Thoracic aorta (tissue), 2 donors: ENCODE measurements at regions not wholly inside any gene's neighbourhood (a gene's known extent, or its start where the extent isn't known, plus 50 kb on each side); places are given as distances from the start of the nearest gene placed in this dataset.

Experiments used
- ATAC-seq: fragments of 150-250 bp; one replicate; pipeline ENCODE4 v1.8.0; 2017; ENCODE audit warnings: low read depth; ENCODE audit not compliant: insufficient number of reproducible peaks, low FRiP score
- DNase-seq: peaks from one replicate; pipeline ENCODE4 v3.0.0-alpha.2; 2020; ENCODE audit warnings: low spot score
- H3K27ac ChIP-seq, 2 donors: fragments of 200-600 bp; sonication (generic); 1 replicate in 1 of 2; 2 replicates in 1 of 2; pipeline ENCODE4 v1.5.1; 2016; ENCODE audit warnings: mild to moderate bottlenecking in 2 of 2, moderate library complexity in 2 of 2
- H3K27me3 ChIP-seq: fragments of 200-600 bp; sonication (generic); replicated peaks from 2 replicates; pipeline ENCODE4 v1.6.0; 2016; ENCODE audit warnings: mild to moderate bottlenecking; ENCODE audit not compliant: insufficient read depth
- H3K36me3 ChIP-seq: fragments of 200-600 bp; sonication (generic); one replicate; pipeline ENCODE4 v1.5.1; 2016
- H3K4me1 ChIP-seq, 2 donors: fragments of 200-600 bp; sonication (generic); 1 replicate in 1 of 2; 2 replicates in 1 of 2; pipeline versions ENCODE4 v1.5.1 to v1.6.0; 2016; ENCODE audit warnings: low read depth in 2 of 2, mild to moderate bottlenecking in 1 of 2; ENCODE audit not compliant: control insufficient read depth in 1 of 2
- H3K4me3 ChIP-seq: fragments of 200-600 bp; sonication (generic); 2 replicates; pipeline ENCODE4 v1.5.1; 2016; ENCODE audit warnings: mild to moderate bottlenecking
- H3K9me3 ChIP-seq: fragments of 200-600 bp; sonication (generic); 2 replicates; pipeline ENCODE4 v1.5.1; 2016
- TF ChIP-seq, protein P1 (sequence below): fragments of 200-600 bp; sonication (generic); IDR thresholded peaks from one replicate; pipeline ENCODE4 v1.5.1; 2019; ENCODE audit warnings: antibody characterized with exemption

DNA sequence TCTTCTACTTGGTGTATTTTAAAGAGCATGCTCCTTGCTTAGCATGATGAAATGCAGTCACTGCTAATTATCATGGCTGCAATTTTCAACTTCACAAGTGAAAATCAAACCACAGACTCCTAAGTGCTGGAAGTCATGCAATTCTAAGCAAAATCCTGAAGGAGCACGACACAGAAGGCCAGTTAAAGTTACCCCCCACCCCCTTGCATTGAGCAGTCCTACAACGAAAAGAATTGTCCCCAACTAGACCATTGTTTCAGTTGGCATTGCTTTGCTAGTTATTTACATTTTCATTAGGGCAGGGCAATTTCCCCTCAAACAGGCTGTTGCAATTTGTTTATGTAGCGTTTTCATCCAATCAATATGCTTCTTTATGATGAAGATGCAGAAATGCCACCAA is 321.2 kb downstream of the PCDH7 start:
- TF ChIP-seq, protein P1, sequence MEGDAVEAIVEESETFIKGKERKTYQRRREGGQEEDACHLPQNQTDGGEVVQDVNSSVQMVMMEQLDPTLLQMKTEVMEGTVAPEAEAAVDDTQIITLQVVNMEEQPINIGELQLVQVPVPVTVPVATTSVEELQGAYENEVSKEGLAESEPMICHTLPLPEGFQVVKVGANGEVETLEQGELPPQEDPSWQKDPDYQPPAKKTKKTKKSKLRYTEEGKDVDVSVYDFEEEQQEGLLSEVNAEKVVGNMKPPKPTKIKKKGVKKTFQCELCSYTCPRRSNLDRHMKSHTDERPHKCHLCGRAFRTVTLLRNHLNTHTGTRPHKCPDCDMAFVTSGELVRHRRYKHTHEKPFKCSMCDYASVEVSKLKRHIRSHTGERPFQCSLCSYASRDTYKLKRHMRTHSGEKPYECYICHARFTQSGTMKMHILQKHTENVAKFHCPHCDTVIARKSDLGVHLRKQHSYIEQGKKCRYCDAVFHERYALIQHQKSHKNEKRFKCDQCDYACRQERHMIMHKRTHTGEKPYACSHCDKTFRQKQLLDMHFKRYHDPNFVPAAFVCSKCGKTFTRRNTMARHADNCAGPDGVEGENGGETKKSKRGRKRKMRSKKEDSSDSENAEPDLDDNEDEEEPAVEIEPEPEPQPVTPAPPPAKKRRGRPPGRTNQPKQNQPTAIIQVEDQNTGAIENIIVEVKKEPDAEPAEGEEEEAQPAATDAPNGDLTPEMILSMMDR = no peak

DNA sequence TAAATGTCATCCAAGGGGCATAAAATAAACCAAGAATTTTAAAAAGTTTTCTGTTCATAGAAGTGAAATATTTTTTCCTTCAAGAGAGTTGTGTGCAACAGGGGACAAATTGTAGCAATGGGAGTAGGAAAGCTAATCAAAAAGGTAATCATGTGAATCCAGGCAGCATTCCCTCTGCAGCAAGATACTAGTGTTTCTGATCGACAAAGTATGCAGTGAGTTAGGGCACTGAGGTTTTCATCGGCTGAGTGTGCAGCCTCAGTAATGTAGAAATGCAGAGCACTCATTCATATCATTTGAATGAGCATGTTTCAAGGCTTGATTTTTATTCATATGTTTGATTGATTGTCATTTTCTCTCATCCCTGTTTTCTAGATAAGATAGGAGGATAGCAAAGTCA is 321.7 kb downstream of the PCDH7 start:
- TF ChIP-seq, protein P1 = no peak
- DNase-seq (no peak), ATAC-seq (no peak)
- Histone ChIP-seq H3K4me1 (peaks cover 5 to 41% of the 10 kb centered on the region in 2 donors), H3K36me3 (no peaks in the 10 kb centered on the region), H3K27ac (no peak overlapping the region), H3K9me3 (no peaks in the 10 kb centered on the region), H3K4me3 (no peak overlapping the region), H3K27me3 (no peaks in the 10 kb centered on the region)

More for the DNA sequence above, 321.2 kb downstream of the PCDH7 start:
- H3K27ac ChIP-seq = no peak overlapping the region
- no peaks in the 10 kb centered on the region for H3K9me3 ChIP-seq
- H3K27me3 ChIP-seq = no peaks in the 10 kb centered on the region
- no peaks in the 10 kb centered on the region for H3K36me3 ChIP-seq
- H3K4me3 ChIP-seq = no peak overlapping the region
- H3K4me1 ChIP-seq = peaks cover 5 to 41% of the 10 kb centered on the region in 2 donors
- DNase-seq = no peak
- ATAC-seq = no peak

DNA sequence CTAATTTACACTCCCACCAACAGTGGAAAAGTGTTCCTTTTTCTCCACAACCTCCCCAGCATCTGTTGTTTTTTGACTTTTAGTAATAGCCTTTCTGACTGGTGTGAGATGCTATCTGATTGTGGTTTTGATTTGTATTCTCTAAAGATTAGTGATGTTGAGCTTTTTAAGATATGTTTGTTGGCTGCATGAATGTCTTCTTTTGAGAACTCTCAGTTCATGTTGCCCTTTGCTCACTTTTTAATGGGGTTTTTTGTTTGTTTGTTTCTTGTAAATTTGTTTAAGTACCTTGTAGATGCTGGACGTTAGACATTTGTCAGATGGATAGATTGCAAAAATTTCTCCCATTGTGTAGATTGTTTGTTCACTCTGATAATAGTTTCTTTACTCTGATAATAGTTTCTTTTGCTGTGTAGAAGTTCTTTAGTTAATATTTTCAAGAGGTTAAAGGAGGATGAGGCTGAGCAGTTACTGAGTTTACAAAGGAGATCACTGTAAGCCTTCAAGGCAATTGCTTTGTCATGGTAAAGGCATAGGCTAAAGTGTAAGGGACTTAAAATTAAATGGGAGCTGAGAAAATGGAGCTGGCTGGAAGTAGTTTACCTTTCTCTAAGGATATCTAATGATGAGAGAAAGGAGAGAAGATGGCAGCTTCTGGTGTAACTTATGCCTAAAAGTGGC is 323.4 kb downstream of the PCDH7 start:
- Histone ChIP-seq H3K9me3 (no peaks in the 10 kb centered on the region), H3K36me3 (no peaks in the 10 kb centered on the region), H3K27ac (peak overlapping the region in 1 of 2 donors; percentile 12), H3K4me3 (no peak overlapping the region), H3K27me3 (no peaks in the 10 kb centered on the region), H3K4me1 (peaks cover 9 to 45% of the 10 kb centered on the region in 2 donors)
- ATAC-seq (no peak), DNase-seq (no peak)
- TF ChIP-seq, protein P1 = no peak

DNA sequence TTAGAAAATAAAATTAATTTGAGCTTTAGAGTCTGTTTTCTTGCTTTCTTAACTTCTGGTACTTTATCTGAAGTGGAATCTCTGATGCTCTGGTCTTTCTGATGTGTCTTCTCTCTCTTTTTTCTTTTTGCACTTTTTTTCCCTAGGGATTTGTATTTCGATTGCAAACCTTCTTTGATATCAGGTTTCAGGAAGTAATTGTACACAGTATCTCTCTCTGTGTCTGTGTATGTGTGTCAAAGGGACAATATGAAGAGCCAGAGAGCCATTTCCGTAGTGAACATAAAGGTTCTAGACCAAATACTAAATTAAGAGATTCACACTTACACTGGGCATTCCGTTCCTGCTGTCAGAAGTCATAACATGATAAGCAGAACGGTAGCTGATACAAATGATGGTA is 325.0 kb downstream of the PCDH7 start:
- TF ChIP-seq, protein P1 = no peak
- H3K27me3 ChIP-seq = no peaks in the 10 kb centered on the region
- H3K36me3 ChIP-seq = no peaks in the 10 kb centered on the region
- no peaks in the 10 kb centered on the region for H3K9me3 ChIP-seq
- H3K4me1 ChIP-seq = peaks cover 6 to 56% of the 10 kb centered on the region in 2 donors
- no peak overlapping the region for H3K27ac ChIP-seq
- no peak overlapping the region for H3K4me3 ChIP-seq
- ATAC-seq (no peak), DNase-seq (no peak)

DNA sequence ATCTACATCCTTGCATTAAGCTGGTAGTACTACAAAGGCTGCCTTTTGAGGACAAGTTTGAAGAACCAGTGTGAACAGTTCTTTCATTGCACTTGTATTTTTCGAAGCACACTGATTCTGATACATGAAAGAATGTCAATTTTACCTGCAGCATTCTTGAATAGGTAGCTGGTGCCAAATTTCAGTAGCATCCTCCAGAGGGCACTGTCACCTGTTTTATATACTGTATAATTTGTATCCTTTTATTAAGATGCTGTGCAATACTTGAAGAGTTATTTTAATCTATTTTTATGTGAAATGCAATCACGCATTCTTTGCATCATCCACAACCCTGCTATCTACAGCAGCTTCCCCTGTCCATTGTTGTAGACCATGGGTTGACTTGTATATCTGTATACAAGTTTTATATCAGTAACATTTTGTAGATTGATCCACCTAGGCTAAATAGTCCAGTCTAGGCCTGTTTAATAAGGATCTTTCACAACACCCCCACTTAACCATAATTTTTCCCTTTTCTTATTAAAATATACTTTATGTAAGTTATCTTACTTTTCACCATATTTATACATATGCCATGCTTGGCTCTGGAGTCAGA is 325.7 kb downstream of the PCDH7 start:
- H3K4me3 ChIP-seq = no peak overlapping the region
- no peaks in the 10 kb centered on the region for H3K9me3 ChIP-seq
- DNase-seq (no peak), ATAC-seq (no peak)
- H3K36me3 ChIP-seq = no peaks in the 10 kb centered on the region
- no peak overlapping the region for H3K27ac ChIP-seq
- peaks cover 4 to 55% of the 10 kb centered on the region in 2 donors for H3K4me1 ChIP-seq
- no peaks in the 10 kb centered on the region for H3K27me3 ChIP-seq
- TF ChIP-seq, protein P1 = no peak
